SKM-1 treated with dmso at 0.1 percent for 144 hours (cell line): ENCODE measurements at regions not wholly inside any gene's neighbourhood (a gene's known extent, or its start where the extent isn't known, plus 50 kb on each side); places are given as distances from the start of the nearest gene placed in this dataset.
"Not testable (repeated sequence)": the region's sequence is repeated elsewhere in the genome, so short reads cannot be mapped to it uniquely, and the experiment has no call there.

Experiments
- DNase-seq: peaks from one replicate; lab custom pipeline; 2025; ENCODE audit not compliant: unreplicated experiment; lab: John Stamatoyannopoulos, UW

DNA sequence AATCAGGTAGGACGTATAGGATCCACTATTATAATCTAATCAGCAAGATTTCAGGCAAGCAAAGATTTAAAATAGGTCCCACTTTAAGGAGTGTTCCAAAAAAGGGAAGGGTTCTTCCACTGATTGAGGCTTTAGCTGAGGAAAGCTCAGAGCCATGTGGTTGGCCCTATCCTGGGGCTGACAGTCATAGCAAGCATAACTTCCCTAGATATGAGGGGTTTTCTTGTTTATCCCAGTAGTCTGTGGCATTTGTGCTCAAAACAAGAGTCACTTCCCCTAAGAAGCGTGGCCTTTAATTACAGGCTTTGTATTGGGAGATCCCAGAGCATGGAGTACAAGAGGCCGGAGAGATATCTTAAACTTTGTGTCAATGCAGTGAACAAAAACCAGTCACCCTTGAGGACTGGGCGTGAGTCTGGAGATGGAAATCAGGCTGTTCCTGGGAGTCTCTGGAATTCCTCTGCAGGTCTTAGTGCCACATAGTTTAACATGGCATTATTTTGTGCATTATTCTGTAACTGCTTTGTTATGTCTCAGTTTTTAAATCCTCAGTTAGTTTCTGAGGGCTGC, 136.9 kb upstream of the FBXO11 start:
- no peak for DNase-seq

DNA sequence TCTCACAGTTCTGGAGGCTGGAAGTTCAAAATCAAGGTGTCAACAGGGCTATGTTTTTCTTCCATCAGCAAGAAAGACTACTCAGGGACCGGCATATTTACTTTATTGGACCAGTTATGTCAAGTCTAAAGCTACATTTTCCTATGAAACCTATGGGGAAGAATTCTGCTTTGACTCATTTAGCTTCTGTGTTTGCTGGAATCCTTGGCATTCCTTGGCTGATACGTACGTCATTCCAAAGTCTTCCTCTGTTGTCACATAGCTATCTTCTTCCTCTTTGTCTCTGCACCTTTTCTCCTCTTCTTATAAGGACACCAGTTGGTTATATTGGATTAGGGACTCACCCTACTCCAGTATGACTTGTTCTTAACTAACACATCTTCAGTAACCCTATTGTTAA, 137.4 kb upstream of the FBXO11 start:
- DNase-seq: no peak

DNA sequence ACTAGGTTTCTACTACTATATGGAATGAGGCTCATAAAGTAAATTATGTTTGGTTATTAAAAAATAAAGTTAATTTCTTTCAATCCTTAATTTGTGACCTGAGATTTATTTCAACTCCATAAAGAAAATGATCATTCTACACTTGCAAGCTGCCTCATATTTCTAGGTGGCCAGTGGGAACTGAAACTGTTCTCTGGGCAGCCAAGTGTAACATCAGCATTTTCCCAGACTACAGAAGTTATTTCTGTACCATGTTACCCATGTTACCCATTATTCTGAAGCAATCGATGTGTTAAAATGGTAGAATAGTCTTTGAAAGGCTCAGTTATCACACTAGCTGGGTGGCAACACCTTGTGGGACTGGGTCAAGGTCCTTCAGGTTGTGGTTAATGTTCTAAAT, 139.3 kb upstream of the FBXO11 start:
- no peak for DNase-seq

DNA sequence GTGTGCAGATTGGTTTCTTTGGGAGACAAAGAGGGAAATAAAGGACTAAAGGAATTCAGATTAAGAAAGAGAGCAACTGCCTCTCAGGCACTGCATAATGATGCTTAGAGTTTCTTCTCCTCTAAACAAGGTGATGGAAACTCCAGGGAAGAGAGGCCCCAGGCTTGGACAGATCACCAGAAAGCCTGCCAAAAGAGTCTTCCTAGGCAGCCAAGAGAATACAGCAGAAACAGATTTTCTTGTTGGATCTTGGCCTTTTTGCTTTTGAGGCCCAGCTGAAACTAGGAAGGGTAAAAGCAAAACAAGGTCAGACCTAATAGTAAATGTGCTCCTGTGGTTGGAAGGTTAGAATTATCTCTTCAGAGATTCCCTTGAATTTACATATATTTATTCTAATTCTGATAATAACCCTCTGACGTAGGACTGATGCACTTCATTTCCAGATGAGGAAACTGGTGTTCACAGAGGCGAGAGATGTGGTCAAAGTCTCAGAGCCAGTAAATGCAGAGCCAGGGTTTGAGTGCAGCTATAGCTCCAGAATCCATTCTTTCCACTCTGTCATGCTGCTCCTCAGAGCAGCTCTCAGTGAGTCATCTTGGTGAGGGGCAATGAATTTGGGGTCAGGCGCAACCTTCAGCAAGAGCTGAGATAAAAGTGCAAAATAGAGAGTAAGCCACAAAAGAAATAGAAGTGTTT, 142.3 kb upstream of the FBXO11 start:
- no peak for DNase-seq

DNA sequence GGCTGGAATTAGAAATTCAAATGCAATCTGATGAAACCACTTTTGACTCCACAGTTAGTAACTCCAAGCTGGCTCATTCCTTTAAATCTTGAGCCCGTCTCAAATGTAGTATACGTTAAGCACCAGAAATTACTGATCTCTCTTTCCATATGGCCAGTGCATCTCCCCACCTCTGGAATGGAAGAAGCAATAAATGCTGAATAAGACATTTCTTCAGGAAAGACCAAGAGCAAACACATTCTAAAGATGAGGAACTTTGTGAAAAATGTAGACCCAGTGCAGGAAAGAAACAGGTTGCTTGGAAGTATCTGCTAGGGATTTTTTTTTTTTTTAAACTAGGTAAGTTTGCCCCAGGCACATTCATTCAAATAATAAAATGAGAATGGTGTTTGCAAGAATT, 143.1 kb upstream of the FBXO11 start:
- no peak for DNase-seq

DNA sequence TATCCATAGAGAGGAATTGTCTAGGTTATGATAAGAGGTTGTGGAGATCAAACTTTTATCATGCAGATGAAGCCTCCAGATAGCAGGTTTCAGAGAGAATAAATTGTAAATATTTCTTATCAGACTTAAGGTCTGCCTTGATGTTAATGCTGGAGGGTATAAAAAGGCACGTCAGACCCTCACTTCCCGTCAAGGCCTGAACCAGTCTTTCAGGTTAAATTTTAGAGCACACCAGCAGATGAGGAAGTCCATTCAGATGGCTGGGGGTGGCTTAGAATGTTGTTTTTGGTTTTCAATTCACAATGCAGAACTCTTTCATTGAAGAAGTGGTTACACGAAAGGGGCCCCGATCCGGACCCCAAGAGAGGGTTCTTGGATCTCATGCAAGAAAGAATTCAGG, 144.4 kb upstream of the FBXO11 start:
- no peak for DNase-seq

DNA sequence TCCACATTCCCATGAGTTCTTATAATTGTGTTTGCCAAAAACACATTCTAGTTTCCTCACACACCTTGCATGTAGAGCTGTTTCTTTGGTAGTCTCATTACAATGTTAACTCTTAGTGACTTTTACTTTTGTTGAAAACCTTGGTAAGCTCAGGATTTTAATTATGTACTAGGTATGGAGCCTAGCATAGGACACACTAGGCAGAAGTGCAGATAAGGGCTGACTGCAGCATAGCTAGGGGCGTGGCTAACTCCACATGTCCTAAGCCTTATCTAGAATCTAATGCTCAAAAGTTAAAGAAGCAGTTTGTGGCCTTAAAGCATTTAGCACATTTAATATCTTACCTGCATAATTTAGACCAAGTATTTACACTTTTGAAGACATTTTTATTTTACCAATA, 153.7 kb upstream of the FBXO11 start:
- DNase-seq: no peak

DNA sequence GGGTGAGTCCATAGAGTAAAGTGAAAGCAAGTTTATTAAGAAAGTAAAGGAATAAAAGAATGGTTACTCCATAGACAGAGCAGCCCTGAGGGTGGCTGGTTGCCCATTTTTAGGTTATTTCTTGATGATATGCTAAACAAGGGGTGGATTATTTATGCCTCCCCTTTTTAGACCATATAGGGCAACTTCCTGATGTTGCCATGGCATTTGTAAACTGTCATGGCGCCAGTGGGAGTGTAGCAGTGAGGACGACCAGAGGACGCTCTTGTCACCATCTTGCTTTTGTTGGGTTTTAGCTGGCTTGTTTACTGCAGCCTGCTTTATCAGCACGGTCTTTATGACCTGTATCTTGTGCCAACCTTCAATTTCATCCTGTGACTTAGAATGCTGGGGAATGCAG, 155.4 kb upstream of the FBXO11 start:
- DNase-seq: not testable (repeated sequence)

DNA sequence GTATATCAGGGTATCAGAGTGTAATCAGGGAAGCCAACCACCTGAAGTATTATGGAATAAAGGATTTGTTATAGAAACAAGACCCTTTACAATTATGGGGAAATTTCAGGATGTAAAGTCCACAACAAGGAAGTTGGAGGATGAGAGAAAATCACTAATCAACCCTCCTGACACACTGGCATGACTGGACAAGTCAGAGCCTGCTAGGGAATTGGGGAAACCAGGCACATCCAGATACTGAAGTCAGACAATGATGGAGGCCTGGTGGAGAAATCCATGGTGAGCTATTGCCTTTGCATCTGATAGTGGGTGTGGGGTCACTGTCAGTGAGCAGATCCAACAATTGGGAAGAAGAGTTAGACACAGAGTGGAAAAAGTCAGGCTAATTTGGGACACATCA, 158.8 kb upstream of the FBXO11 start:
- DNase-seq: no peak

DNA sequence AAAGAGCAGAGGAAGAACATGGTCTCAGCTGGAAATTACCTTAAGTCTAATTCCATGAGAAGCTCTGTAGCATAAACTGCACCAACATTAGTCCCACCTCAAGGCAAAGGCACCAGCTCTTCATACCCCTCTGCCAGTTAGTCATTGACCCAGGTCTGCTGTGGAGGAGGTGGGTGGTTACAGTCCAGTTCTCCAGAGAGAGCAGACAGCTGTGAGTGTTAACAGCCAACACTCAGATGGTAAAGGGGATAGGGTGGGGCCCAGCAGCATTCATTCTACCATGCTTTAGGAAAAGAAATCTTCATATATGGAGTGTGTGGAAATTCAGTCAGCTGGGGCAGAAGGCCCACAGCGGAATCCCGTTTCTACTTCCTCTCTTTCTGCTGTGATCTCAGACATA, 159.7 kb upstream of the FBXO11 start:
- DNase-seq: no peak

DNA sequence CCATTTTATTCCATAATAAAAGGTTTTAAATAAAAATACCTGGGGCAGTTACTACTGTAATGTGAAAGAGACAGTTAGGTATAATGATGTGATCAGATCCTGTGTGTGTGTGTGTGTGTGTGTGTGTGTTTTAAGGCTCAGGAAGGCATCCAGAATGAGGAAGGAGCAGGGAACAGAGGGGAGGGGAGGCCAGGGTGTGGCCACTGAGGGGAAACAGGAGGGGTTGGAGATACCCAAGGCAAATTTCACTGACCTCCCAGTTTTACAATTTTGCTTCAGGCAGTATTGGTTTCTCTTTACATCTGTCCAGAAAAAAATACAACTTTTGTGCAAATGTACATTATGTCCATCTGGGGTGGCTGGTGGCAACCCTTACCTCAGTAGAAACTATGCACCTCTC, 163.5 kb upstream of the FBXO11 start:
- peak; percentile 31 for DNase-seq

DNA sequence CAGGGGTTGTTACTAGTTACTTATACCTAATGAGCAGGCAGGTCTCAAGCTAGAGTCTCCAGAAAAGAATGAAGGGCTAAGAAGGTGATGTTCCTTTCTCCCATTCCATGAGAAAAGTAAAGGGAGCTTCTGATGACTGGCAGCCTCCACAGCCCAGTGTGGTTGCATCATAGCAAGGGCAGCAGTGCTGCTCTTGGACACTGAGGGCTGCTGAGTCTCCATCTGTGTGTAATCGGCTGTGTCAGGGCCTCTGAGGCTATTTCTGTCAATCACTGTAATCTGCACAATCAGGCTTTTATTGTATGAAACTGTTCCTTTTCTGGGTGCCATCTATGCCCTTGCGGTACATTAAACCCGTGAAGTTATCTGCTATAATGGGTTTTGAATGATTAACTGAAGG, 164.1 kb upstream of the FBXO11 start:
- DNase-seq: no peak

DNA sequence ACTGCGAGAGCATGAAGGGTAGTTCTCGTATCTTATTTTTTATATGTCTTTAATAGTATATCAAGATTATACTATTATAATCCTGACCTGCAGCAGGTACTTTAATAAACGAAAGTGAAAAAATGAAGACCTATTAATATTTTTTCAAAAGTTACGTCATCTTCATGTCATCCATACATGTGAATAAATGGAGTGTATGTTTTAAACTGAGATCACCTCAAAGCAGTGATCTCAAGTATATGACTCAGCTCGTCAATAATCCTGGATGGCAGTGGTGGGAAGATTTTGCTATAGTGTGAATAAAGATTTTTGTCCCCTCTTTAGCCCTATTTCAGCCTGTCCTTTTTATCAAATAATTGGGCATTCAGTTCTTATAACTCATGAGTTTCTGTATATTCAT, 166.3 kb upstream of the FBXO11 start:
- DNase-seq: no peak

DNA sequence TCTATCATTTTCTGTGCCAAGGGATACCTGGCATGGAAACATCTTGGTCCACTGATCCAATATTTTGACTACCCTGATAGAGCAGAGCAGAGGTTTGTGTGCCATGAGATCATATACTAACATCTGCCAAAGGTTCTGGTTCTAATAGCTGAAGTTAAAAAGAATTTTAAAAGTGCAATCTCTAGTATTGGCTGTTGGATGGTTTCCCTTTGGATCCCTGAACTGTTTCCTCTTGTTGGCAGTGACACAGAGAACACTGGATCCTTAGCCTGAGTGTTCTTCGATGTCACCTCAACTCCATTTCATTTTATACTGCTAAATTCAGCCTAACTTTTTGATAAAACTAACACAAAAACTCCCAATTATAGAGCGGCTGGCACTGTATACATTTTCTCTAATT, 169.3 kb upstream of the FBXO11 start:
- no peak for DNase-seq

DNA sequence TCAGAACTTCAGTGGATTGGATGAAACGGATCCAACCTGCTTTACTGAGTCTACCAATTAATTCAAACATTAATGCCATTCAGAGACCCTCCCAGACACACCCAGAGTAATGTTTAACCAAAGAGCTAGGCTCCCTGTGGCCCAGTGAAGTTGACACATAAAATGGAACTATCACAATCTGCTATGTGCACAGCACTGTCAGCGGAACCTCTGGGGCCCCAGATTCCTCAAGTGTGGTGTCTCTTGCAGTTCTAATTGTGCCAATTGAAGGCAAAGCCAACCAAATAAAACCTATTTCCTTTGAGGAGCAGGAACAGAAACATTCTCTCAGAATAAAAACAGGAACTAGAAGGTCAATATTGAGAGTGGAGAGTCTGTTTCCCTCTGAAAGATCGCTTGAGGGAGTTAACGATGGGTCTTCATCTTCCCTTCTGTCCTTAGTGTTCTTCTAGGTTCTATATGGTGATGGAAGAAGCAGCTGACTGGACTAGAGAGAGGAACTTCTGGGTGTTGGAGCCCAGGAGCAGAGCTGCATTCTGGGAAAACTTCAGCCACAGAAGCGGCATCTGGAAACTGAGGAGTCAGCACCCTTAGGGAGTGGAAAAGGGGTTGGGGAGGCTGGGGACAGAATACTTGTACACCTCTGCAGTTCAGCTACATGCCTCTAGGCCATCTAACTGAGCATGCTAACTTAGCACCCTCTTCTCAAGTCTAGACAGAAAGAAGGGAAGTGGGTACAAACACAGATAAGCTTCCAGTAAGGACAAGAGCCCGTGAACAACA, 174.4 kb upstream of the FBXO11 start:
- DNase-seq: peak; percentile 55

DNA sequence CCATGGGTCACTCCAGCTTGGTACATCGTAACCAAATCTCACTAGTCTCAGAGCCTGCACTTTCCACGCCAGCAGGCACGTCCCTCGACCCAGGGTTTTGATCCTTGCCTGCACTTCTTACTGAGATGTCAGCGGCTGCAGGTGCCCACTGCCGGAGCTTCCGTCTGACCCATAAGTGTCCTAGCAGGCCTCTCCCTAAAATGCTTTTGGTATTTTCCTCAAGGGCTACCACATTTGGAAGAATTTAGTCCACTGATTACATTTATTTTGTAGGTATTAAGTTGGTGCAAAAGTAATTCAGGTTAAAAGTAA, 175.0 kb upstream of the FBXO11 start:
- no peak for DNase-seq

DNA sequence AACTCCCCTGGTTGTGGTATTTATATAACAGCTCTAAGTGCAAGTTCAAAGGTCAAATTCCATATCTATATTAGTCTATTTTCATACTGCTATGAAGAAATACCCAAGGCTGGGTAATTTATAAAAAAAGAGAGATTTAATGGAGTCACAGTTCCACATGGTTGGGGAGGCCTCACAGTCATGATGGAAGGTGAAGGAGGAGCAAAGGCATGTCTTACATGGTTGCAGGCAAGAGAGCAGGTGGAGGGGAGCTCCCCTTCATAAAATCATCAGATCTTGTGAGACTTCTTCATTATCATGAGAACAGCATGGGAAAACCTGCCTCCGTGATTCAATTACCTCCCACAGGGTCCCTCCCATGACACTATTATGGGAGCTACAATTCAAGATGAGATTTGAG, 179.6 kb upstream of the FBXO11 start:
- DNase-seq: no peak

DNA sequence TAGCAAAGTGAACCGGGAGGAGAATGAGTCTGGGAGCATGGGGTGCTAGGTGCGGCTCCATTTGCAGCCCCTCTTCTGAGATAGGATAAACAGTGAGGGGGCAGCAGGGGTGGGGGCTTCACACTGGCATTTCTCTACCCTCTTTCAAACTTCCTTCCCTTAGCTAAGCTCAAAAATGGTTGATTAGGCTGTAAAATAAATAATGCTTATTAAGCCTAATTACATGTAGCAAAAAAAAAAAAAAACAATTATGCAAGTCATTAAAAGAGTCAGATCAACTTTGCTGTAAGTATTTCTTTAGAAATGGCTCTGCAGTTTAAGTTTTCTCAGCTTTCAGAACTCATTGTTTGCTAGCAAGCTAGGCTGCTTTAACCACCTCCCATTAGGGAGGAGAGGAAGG, 182.7 kb upstream of the FBXO11 start:
- DNase-seq: no peak

DNA sequence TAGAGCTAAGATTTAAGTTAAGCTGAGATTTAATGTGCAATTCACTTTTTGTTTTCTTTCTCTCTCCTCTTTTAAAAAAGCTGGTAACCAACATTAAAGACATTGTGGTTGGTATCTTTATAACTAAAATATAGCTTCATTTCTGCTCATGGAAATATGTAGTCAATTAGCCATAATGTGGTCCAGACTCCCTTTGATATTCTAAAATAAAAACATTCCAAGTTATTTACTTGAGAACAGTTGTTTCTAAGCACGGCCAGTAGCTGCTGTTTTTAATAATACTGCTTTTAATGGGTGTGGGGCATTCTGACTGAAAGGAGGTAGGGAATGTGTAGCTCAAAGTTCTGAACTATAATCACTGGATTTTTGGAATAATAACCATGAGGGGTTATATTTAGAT, 183.3 kb upstream of the FBXO11 start:
- no peak for DNase-seq

DNA sequence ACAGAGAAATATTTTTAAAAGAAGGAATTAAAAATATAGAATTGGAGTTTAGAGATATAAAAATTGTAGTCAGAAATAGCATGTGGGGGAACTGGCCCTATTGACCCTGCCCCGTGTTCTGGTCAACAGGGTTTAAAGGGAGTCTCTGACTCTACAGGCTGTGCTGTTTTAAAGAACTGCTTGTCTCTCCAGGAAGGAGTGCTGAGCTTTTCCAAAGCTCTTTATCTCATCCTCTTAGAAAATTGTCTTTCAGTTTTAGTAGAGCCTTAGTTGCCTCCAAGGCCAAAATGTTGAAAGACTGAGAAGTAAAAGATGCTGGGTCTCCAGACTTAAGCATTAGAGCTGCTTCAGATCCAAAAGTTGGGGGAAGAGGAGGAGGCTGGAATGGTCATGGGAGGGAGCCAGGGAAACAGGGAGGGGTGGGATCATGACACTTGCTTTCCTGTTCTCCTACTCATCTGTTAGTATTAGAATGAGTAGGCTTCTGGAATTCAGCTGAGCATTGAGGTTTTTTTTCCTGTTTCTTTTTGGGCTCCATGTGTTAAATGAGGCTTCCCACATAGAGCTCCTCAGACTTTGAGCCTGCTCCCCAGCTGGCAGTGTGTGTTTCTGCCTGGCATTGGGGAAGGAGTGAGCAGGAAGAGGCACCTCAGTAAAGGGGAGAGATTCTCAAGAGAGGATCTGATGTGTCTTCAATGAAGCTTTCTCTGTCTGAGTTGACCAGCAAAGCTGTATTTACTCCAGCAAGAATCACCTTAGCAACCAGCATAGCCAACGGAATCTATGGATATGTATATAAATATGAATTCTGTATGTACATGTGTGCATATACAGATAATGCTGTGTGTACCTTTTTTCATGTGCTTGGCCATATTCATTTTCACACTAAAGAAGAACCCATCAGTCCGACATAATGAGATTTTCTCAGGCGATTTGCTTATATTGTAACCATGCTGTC, 186.8 kb upstream of the FBXO11 start:
- DNase-seq: no peak

DNA sequence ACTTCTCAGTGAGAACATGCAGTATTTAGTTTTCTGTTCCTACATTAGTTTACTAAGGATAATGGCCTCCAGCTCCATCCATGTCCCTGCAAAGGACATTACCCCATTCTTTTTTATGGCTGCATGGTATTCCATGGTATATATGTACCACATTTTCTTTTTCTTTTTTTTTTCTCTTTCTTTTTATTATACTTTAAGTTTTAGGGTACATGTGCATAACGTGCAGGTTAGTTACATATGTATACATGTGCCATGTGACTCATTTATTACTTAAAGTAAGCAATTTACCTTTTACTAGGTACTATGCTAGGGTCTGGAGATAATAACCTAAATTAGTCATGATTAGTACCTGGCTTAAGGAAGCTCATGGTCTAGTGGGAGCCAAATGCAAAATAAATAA, 190.5 kb upstream of the FBXO11 start:
- not testable (repeated sequence) for DNase-seq

DNA sequence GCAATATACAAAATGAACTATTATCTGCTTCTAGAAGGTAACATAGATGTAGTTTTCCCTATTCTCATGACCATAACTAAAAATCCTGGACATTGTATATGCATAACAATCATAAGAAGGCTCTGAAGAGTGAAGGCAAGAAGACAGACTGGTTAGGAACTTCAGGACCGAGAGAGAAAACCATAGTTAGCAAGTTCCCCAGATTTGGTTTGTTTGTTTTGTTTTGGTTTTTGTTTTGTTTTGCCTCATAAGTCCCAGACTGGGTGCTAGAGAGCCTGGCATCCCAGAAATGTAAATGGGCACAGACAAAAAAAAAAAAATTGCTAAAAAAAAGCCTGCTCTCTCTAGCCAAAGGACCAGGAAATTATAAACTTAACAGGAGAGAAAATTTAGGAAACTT, 192.2 kb upstream of the FBXO11 start:
- DNase-seq: no peak
